ENCODE measurements at regions not wholly inside any gene's neighbourhood (a gene's known extent, or its start where the extent isn't known, plus 50 kb on each side); places are given as distances from the start of the nearest gene placed in this dataset.

DNA sequence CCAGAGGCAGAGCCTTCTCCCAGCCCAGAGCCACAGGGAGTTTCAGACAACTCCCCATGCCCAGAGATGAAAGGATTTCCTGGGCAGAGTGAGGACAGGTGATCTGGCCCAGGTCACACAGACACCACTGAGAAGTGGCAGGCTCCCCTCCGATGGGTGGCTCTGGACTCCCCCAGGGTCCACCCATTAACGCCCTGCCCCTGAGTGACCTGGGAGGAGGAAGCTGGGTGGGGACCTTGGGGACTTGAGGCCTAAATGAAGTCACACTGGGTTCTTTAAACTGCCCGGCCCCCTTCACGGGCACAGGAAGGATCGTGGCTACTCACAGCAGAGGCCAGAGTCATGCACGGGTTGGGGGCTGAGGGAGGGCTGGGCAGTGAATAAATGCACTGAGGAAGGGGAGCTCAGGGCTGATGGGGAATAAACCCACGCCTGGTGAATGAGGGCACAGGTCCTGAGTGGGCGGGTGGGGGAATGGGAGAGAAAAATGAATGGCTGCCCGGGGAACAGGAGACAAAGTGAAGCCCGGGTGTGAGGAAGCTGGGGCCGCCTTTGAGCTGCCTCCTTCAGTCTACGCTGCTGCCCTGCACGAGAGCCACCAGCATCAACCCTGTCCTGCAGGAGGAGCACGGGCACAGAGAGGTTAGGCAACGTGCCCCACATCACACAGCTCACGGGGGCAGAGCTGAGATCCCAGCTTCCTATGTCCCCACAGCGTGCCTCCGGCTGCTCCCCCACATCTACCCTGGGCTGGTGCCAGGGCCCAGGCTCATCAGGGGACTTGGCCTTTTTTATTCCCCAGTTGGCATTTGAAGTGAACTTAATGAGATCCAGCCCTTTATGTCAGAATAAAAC lies 404.3 kb downstream of the MATN1 start:
- TF ChIP-seq POLR2A (IDR thresholded peaks at IDR 0.05) (no peak), POLR2AphosphoS5 (IDR thresholded peaks at IDR 0.05) (no peak)
- TF ChIP-seq, protein P1, sequence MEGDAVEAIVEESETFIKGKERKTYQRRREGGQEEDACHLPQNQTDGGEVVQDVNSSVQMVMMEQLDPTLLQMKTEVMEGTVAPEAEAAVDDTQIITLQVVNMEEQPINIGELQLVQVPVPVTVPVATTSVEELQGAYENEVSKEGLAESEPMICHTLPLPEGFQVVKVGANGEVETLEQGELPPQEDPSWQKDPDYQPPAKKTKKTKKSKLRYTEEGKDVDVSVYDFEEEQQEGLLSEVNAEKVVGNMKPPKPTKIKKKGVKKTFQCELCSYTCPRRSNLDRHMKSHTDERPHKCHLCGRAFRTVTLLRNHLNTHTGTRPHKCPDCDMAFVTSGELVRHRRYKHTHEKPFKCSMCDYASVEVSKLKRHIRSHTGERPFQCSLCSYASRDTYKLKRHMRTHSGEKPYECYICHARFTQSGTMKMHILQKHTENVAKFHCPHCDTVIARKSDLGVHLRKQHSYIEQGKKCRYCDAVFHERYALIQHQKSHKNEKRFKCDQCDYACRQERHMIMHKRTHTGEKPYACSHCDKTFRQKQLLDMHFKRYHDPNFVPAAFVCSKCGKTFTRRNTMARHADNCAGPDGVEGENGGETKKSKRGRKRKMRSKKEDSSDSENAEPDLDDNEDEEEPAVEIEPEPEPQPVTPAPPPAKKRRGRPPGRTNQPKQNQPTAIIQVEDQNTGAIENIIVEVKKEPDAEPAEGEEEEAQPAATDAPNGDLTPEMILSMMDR (IDR thresholded peaks at IDR 0.05) = no peak
